Heart left ventricle (tissue), 16 donors: ENCODE measurements at regions not wholly inside any gene's neighbourhood (a gene's known extent, or its start where the extent isn't known, plus 50 kb on each side); places are given as distances from the start of the nearest gene placed in this dataset.

Source experiments
- ATAC-seq, 4 donors: fragments of 200-7000 bp; cut with Tn5 transposase; one replicate each; pipeline ENCODE4 v1.9.1; 2020 to 2022; ENCODE audit warnings: moderate library complexity in 4 of 4, mild to moderate bottlenecking in 3 of 4, moderate number of reproducible peaks in 1 of 4
- DNase-seq, 5 donors: peaks; one replicate each; pipeline ENCODE4 v3.0.0-alpha.2; 2020
- H3K27ac ChIP-seq, 12 donors: fragments of 200-600 bp; sonication (generic) in 4 of 12; one replicate each; pipeline versions ENCODE4 v1.5.0 to v1.8.0; 2016 to 2022; ENCODE audit warnings: mild to moderate bottlenecking in 2 of 12
- H3K27me3 ChIP-seq, 9 donors: fragments of 200-600 bp; sonication (generic) in 2 of 9; one replicate each; pipeline versions ENCODE4 v1.5.1 to v1.8.0; 2016 to 2022; ENCODE audit warnings: mild to moderate bottlenecking in 3 of 9
- H3K36me3 ChIP-seq, 9 donors: fragments of 200-600 bp; sonication (generic) in 2 of 9; one replicate each; pipeline versions ENCODE4 v1.5.0 to v1.8.0; 2018 to 2022; ENCODE audit warnings: mild to moderate bottlenecking in 2 of 9
- H3K4me1 ChIP-seq, 12 donors: fragments of 200-600 bp; sonication (generic) in 4 of 12; one replicate each; pipeline versions ENCODE4 v1.5.0 to v1.8.0; 2016 to 2022; ENCODE audit warnings: mild to moderate bottlenecking in 3 of 12
- H3K4me3 ChIP-seq, 12 donors: fragments of 200-600 bp; sonication (generic) in 4 of 12; one replicate each; pipeline versions ENCODE4 v1.5.0 to v1.8.0; 2017 to 2022; ENCODE audit warnings: mild to moderate bottlenecking in 9 of 12, moderate library complexity in 4 of 12
- H3K9me3 ChIP-seq, 12 donors: fragments of 200-600 bp; sonication (generic) in 4 of 12; one replicate each; pipeline versions ENCODE4 v1.5.0 to v1.8.0; 2016 to 2022; ENCODE audit warnings: mild to moderate bottlenecking in 1 of 12
- CTCF ChIP-seq, 12 donors: fragments of 200-600 bp; sonication (generic) in 4 of 12; IDR thresholded peaks; one replicate each; pipeline versions ENCODE4 v1.5.0 to v1.8.0; 2018 to 2022; ENCODE audit warnings: antibody characterized with exemption in 12 of 12, mild to moderate bottlenecking in 5 of 12
- POLR2A ChIP-seq, 2 donors: fragments of 450-650 bp; IDR thresholded peaks; one replicate each; pipeline ENCODE4 v1.6.1; 2017; ENCODE audit warnings: antibody characterized with exemption in 2 of 2, mild to moderate bottlenecking in 2 of 2, moderate library complexity in 2 of 2
- WGBS, 4 donors: extraction: QIAGEN DNeasy Blood & Tissue Kit in 2 of 4; methylation state at CpG; one replicate each; pipeline versions ENCODE4 v1.1.5 to v1.1.7; 2013 to 2018; 5-methylcytosine and 5-hydroxymethylcytosine counted together
- intact Hi-C, 10 donors: fragments of 100-400 bp; cut with DNase I; formaldehyde crosslinking; loops; one replicate each; pipeline versions ENCODE4 v1.11.1 to v1.14.2; 2022
- donor health status: ischemic (EF 13 %, LVEDD 7.1; RV severe dilation, severe dysfunction).
- donor health status: healthy with polysubstance abuse.
- donor health status: DM: no; HTN: yes; CAD: no.
- donor health status: DM: no; HTN: no; CAD: no.
- donor health status: ischemic (EF 25% LVEDD 6.9; RV normal size, moderate dysfunction).
- donor health status: ischemic (EF 25% LVEDD 5.7; RV mildly dilated, moderate dysfunction).
- donor health status: healthy.
- donor health status: DM: yes; HTN: yes; CAD: no.
- donor health status: ischemic (EF 35%, LVEDD 5.7; RV mildly dilated, moderate dysfunction).
- donor health status: nonischemic (EF 11% LVEDD 7.7; RV severe dilation, severe dysfunction).
- donor health status: DM: yes; HTN: yes; CAD: no.
- donor health status: PGD.
- donor health status: ischemic (EF 29% LVEDD 5.4; RV normal size, mild dysfunction).
- donor health status: nonischemic (EF 23%, LVEDD 6.1; RV moderate dilation, normal function).

- 35 to 76% (median 63%) methylated on average over 1 of the region's 1 CpG for WGBS, 4 donors
- DNase-seq (no peak), ATAC-seq (no peak)
- H3K4me3 ChIP-seq: no peak overlapping the region
- H3K27ac ChIP-seq: no peak overlapping the region
- H3K4me1 ChIP-seq: peaks cover 0 to 6% (median 0%) of the 10 kb centered on the region in 12 donors
- no peaks in the 10 kb centered on the region for H3K27me3 ChIP-seq
- intact Hi-C loops: no loop called here
- H3K9me3 ChIP-seq: no peaks in the 10 kb centered on the region
- H3K36me3 ChIP-seq: no peaks in the 10 kb centered on the region
- TF ChIP-seq CTCF (IDR thresholded peaks at IDR 0.05) (no peak), POLR2A (IDR thresholded peaks at IDR 0.05) (no peak)
These were observed 132.1 kb downstream of the SAMD5 start for GRCh38 chr6:147640606-147641005.

- ATAC-seq (no peak), DNase-seq (no peak)
- TF ChIP-seq CTCF (IDR thresholded peaks at IDR 0.05) (no peak), POLR2A (IDR thresholded peaks at IDR 0.05) (no peak)
- intact Hi-C loops: no loop called here
- Histone ChIP-seq H3K4me1 (peaks cover 0 to 6% (median 0%) of the 10 kb centered on the region in 12 donors), H3K27ac (no peak overlapping the region), H3K4me3 (no peak overlapping the region), H3K9me3 (no peaks in the 10 kb centered on the region), H3K27me3 (no peaks in the 10 kb centered on the region), H3K36me3 (no peaks in the 10 kb centered on the region)
- 93 to 96% (median 93%) methylated on average over 3 of the region's 3 CpGs for WGBS, 4 donors
These were observed 133.0 kb downstream of the SAMD5 start for GRCh38 chr6:147641511-147641910.

DNA sequence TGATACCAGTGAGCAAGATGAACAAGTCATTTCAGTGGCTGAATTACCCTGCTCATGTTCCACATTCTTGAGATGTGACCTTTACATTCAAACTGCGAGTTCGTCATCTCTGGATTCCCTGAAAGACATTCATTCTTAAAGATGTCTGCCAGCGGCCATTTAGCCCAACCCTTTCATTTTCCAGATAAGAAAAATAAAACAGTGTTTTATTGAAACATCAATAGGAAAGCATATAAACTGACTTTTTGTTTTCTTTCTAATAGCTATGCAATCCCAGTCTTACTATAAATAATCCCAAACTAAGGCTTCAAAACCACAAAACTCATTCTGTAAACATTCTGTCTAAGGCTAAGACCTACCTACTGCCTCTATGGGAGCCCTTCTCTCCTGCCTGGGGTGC lies 134.0 kb downstream of the SAMD5 start:
- Histone ChIP-seq H3K36me3 (no peaks in the 10 kb centered on the region), H3K27me3 (no peaks in the 10 kb centered on the region), H3K9me3 (no peaks in the 10 kb centered on the region), H3K4me3 (no peak overlapping the region), H3K27ac (no peak overlapping the region), H3K4me1 (peaks cover 0 to 6% (median 0%) of the 10 kb centered on the region in 12 donors)
- WGBS, 4 donors: 82 to 87% (median 86%) methylated on average over 3 of the region's 3 CpGs
- intact Hi-C loops: no loop called here
- no peak for TF ChIP-seq POLR2A (IDR thresholded peaks at IDR 0.05)
- no peak for TF ChIP-seq CTCF (IDR thresholded peaks at IDR 0.05)
- no peak for ATAC-seq
- no peak for DNase-seq

DNA sequence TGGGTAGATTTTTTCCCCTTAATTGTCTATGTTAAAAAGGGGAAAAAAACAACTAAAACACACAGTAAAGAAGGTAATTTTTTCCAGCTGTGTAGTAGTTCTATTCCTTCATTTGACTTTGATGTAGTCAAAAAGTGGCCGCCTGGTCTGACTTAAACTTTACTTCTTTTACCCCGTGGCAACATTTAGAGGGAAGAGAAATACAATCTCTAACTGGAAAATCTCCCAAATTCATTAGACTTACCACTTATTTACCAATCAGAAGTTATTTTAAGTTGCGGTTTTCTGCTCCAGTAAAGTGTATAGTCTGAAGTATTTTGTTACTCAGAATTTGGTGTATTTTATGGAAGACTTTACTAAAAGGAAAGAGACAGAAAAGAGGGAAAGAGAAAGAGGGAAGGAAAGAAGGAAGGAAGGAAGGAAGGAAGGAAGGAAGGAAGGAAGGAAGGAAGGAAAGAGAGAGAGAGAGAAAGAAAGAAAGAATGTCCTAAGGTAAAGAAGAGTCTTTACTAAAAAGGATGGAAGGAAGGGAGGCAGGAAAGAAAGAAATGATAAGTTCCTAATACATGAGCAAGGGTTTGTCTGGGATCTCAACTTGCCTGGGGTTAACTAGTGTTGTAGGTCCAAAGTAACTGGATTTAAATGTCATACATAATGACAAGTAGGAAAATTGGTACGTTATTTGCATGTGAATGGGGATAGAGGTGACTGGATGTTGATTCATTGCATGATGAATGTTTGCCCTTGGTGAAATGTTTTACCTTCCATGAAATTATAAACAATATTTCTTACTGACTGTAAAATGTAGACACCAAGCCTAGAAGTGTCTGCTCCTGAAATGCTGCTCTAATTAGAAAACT lies 135.1 kb downstream of the SAMD5 start:
- Histone ChIP-seq H3K4me3 (no peak overlapping the region), H3K36me3 (no peaks in the 10 kb centered on the region), H3K27ac (no peak overlapping the region), H3K27me3 (no peaks in the 10 kb centered on the region), H3K4me1 (peaks cover 0 to 6% (median 0%) of the 10 kb centered on the region in 12 donors), H3K9me3 (no peaks in the 10 kb centered on the region)
- TF ChIP-seq POLR2A (IDR thresholded peaks at IDR 0.05): no peak
- TF ChIP-seq CTCF (IDR thresholded peaks at IDR 0.05): no peak
- intact Hi-C loops: no loop called here
- WGBS, 4 donors: 89 to 93% (median 89%) methylated on average over 4 of the region's 4 CpGs
- ATAC-seq (no peak), DNase-seq (no peak)
